Activated T-cell treated with anti-CD3 and anti-CD28 coated beads, Interleukin-2, amount 50 U/mL, for 24 hours (primary cell): ENCODE measurements at regions not wholly inside any gene's neighbourhood (a gene's known extent, or its start where the extent isn't known, plus 50 kb on each side); places are given as distances from the start of the nearest gene placed in this dataset.
"Not testable (repeated sequence)": the region's sequence is repeated elsewhere in the genome, so short reads cannot be mapped to it uniquely, and the experiment has no call there.

Source experiments
- DNase-seq: peaks from one replicate; pipeline ENCODE4 v3.0.0-alpha.2; 2020
- H3K27ac Mint-ChIP-seq: 2 replicates; pipeline ENCODE4 v1.8.0; 2020; ENCODE audit warnings: mild to moderate bottlenecking, mixed read lengths
- H3K27me3 Mint-ChIP-seq: 2 replicates; pipeline ENCODE4 v1.8.0; 2020; ENCODE audit warnings: mixed read lengths
- H3K36me3 Mint-ChIP-seq: 2 replicates; pipeline ENCODE4 v1.8.0; 2020; ENCODE audit warnings: low read depth, mixed read lengths
- H3K4me1 Mint-ChIP-seq: 2 replicates; pipeline ENCODE4 v1.8.0; 2020; ENCODE audit warnings: low read depth, mixed read lengths
- H3K4me3 Mint-ChIP-seq: 2 replicates; pipeline ENCODE4 v1.8.0; 2020; ENCODE audit warnings: mild to moderate bottlenecking, moderate library complexity, mixed read lengths
- H3K9me3 Mint-ChIP-seq: 2 replicates; pipeline ENCODE4 v1.8.0; 2020; ENCODE audit warnings: mixed read lengths

DNA sequence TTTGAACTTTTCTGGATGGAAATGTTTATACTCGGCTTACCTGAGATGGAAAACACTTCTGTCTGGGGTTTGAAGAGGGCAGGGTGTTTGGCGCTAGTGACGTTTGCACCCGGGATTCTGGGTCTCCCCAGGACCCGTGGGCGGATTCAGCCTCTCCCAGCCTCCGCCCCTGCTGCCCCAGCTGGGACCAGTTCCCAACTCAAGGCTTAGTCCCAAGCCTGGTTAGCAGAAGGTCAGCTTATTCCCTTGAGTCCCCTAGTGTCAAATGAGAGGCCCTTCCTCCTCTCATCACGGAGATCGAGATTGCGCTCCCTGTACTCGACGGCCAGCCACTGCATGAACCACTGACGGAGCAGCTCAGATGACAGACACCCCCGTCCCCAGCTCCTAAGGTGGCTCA lies 123.2 kb downstream of the RTP5 start:
- Mint-ChIP-seq H3K4me1 (no peaks in the 10 kb centered on the region), H3K27ac (no peak overlapping the region), H3K36me3 (peaks cover 3% of the 10 kb centered on the region), H3K27me3 (no peaks in the 10 kb centered on the region), H3K4me3 (no peak overlapping the region), H3K9me3 (no peaks in the 10 kb centered on the region)
- no peak for DNase-seq

DNA sequence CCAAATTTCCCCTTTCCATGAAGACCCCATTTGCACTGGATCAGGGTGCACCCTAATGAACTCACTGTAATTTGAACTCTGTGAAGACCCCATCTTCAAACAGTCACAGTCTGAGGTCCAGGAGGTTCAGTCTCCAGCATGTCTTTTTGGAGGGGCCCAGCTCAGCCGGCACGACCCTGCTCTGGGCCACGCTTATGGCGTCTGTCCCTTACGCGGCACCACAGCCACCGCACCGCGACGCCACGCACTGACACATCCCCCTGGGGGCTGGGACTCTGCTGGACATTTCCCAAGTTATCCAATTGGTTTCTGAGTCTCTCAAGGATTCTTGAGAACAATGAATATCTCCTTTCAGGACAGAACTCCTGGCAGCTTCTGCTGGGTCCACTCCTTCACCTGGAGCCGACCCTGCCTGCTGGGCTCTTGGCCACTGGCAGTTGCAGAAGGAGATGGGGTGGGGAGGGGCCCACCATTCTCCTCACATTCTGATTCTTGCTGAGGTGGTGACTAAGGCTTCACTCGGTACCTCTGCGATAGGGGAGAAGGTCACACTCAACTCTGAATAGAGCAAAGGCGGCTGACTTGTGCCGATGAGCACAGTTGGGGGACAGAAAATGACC lies 124.0 kb downstream of the RTP5 start:
- H3K4me3 Mint-ChIP-seq, result no peak overlapping the region
- no peak overlapping the region for H3K27ac Mint-ChIP-seq
- DNase-seq, result no peak
- H3K9me3 Mint-ChIP-seq, result no peaks in the 10 kb centered on the region
- peaks cover 3% of the 10 kb centered on the region for H3K36me3 Mint-ChIP-seq
- no peaks in the 10 kb centered on the region for H3K27me3 Mint-ChIP-seq
- no peaks in the 10 kb centered on the region for H3K4me1 Mint-ChIP-seq

DNA sequence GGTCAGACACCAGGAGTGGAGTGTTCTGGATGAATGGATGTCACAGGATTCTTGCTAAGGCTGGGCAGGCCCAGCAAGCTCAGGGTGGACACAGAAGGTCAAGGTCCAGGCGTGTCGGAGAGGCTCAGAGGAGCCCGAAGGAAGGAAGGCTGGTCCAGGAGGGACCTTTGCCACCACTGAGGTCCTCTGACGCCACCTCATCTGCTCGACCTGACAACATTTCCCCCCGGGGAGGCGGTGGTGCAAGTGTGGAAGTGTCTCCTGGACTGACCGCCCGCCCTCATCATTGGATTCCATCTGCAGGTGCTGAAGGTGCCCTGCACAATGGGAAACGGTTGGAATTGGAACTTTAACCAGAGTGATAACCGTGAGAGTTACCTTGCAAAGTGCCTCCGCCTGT lies 124.6 kb downstream of the RTP5 start:
- no peak for DNase-seq
- no peak overlapping the region for H3K27ac Mint-ChIP-seq
- no peaks in the 10 kb centered on the region for H3K4me1 Mint-ChIP-seq
- H3K9me3 Mint-ChIP-seq, result no peaks in the 10 kb centered on the region
- no peaks in the 10 kb centered on the region for H3K27me3 Mint-ChIP-seq
- H3K36me3 Mint-ChIP-seq, result peaks cover 3% of the 10 kb centered on the region
- no peak overlapping the region for H3K4me3 Mint-ChIP-seq

DNA sequence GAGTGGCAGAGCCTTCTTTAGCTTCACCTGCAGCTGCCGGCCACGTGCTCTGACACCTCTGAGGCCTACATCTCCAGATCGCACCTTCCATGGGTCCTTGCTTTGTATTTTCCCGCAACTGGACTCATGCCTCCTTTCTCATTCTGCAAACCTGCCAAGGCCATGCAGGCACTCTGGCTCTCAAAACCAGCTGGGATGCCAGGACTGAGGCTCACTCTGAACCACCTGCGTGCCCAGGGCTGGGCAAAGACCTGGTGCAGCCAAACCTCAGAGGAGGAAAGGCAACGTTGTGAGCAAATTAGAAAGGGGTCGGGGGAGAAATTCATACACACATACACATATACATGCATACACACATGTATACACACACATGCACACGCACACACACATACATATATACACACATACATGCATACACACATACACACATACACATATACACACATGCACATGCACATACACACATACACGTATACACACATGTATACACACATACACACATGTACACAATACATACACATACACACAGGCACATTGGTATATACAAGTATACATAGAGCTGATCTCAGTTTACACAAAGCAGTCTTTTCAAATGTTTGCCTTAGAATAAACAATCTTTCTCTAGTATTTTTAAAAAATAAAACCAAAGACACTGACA lies 125.2 kb downstream of the RTP5 start:
- H3K4me3 Mint-ChIP-seq, result no peak overlapping the region
- H3K9me3 Mint-ChIP-seq, result no peaks in the 10 kb centered on the region
- H3K36me3 Mint-ChIP-seq, result peaks cover 3% of the 10 kb centered on the region
- H3K4me1 Mint-ChIP-seq, result no peaks in the 10 kb centered on the region
- H3K27me3 Mint-ChIP-seq, result no peaks in the 10 kb centered on the region
- no peak overlapping the region for H3K27ac Mint-ChIP-seq
- no peak for DNase-seq

DNA sequence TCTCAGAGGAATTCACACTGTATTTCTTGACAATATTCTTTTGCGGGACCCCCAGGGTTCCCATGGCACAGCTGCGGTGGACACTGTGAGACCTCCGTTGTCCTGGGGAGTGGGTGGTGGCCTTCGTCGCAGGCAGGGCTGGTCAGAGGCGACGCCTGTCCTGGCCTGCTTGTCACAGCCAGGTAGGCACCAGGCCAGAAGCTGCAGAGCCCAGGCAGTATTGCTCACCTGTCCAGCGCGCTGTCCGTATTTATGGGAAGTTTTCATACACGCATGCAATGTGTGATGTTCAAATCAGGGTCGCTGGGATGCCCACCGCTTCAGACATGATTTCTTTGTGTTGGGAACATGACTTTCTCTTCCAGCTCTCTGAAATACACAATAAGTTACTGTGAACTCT lies 126.6 kb downstream of the RTP5 start:
- no peak for DNase-seq
- Mint-ChIP-seq H3K27me3 (no peaks in the 10 kb centered on the region), H3K4me3 (no peak overlapping the region)

DNA sequence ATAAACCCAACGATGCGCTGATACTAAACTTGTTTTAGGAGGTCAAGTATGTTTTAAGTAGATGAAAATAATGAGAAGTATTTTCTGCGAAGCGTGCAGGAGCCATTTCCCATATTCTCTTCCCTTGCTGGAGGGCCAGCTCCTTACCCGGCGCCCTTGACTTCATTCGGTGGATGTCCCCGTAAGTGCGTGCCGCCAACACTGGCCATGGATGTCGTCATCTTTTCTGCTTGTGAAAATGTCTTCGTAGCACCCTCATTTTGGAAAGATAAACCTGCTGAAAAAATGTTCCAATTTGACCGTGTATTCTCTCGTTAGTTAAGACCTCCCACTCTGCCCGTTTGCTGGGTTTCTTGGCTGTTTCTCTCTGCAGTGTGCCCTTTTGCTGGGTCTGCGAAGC lies 127.5 kb downstream of the RTP5 start:
- H3K36me3 Mint-ChIP-seq, result peaks cover 3% of the 10 kb centered on the region
- H3K27ac Mint-ChIP-seq, result no peak overlapping the region
- H3K9me3 Mint-ChIP-seq, result no peaks in the 10 kb centered on the region
- no peak overlapping the region for H3K4me3 Mint-ChIP-seq
- DNase-seq, result no peak
- H3K4me1 Mint-ChIP-seq, result peaks cover 2% of the 10 kb centered on the region
- H3K27me3 Mint-ChIP-seq, result no peaks in the 10 kb centered on the region

More for the DNA sequence above, 126.6 kb downstream of the RTP5 start:
- Mint-ChIP-seq H3K36me3 (peaks cover 3% of the 10 kb centered on the region), H3K4me1 (peaks cover 1% of the 10 kb centered on the region), H3K27ac (no peak overlapping the region), H3K9me3 (no peaks in the 10 kb centered on the region)

DNA sequence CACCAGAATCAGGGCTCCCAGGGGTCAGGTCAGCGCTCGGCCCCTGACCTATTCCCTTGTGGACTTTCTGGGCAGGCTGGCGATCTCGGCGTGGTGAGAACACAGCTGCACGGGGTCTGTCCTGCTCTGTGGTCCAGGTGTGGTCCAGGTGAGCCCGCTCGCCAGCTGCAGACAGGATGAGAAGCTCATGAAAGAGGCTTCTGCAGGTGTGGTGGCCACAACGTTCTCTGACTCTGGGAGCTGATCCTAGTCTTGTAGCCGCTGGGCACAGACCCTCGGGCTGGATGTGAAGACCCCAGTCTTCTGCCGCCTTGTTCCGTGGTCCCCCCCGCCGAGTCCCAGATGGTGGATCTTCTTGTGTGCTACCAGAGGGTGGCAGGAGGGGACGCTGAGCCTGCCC lies 129.7 kb downstream of the RTP5 start:
- DNase-seq, result no peak
- Mint-ChIP-seq H3K27ac (no peak overlapping the region), H3K27me3 (no peaks in the 10 kb centered on the region), H3K4me3 (no peak overlapping the region), H3K9me3 (no peaks in the 10 kb centered on the region), H3K4me1 (peaks cover 12% of the 10 kb centered on the region), H3K36me3 (peaks cover 3% of the 10 kb centered on the region)

DNA sequence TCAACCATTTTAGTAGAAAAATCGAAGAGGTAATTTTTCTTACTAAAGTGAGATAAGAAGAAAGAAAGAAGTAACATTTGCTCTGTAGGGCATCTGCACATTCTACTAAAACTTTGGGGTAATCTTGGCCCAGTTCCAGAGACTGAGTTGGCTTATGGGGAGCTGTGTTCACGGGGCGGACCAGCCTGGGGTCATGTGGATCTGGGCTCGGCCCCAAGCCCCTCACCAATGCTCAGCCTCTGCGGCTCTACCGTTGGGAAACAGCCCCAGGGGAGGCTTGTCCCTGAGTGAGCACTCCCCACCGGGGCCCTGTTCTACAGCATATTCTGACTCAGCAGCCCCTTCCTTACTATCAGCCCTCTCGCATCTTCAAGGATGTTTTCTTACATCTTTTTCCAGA lies 132.3 kb downstream of the RTP5 start:
- Mint-ChIP-seq H3K27me3 (no peaks in the 10 kb centered on the region), H3K36me3 (no peaks in the 10 kb centered on the region), H3K27ac (no peak overlapping the region), H3K9me3 (no peaks in the 10 kb centered on the region), H3K4me1 (peaks cover 12% of the 10 kb centered on the region), H3K4me3 (no peak overlapping the region)
- DNase-seq, result no peak

DNA sequence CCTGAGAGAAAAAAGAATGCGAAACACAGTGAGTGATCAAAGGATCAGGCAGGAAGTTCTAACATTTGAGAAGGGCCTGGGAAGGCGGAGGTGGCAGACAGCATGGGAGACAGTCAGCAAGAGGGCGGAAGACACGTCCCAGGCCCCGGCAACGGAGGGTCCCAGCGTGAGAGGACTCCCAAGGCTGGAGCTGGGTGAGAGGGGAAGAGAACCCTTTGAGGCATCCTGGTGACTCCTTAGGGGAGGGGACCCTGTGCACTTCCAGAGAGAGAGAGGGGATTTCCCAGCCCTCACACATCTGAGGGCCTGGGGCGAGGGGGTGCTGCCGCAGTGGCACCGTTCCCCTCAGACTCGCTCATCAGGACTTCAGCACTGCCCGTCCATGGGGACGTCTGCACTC lies 133.4 kb downstream of the RTP5 start:
- peak overlapping the region; percentile 56 for H3K27ac Mint-ChIP-seq

DNA sequence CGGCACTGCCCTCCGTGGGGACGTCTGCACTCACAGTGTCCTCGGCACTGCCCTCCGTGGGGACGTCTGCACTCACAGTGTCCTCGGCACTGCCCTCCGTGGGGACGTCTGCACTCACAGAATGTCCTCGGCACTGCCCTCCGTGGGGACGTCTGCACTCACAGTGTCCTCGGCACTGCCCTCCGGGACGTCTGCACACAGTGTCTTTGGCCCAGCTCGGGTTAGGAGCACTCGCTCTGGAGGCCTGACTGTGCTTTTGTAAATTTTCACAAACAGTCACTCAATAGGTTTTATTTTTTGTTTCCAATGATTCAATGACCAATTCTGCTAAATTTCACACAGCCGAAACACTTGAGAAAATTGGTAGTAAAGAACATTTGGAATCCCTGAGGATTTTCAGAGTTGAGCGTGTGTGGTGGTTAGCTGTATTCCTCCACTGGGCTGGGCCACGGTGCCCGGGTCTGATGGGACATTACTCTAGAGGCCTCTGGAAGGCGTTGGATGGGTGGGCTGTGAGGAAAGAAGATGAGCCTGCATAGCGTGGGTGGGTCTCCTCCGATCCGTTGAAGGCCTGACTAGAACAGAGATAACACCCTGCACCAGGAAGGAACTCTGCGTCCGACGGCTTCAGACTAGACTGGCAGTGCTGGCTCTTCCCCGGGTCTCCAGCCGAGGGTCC lies 134.8 kb downstream of the RTP5 start:
- peaks cover 12% of the 10 kb centered on the region for H3K4me1 Mint-ChIP-seq
- H3K4me3 Mint-ChIP-seq, result no peak overlapping the region
- no peak overlapping the region for H3K27ac Mint-ChIP-seq
- no peak for DNase-seq
- H3K36me3 Mint-ChIP-seq, result no peaks in the 10 kb centered on the region
- H3K9me3 Mint-ChIP-seq, result no peaks in the 10 kb centered on the region
- no peaks in the 10 kb centered on the region for H3K27me3 Mint-ChIP-seq

More for the DNA sequence above, 133.4 kb downstream of the RTP5 start:
- Mint-ChIP-seq H3K4me1 (peaks cover 12% of the 10 kb centered on the region), H3K36me3 (no peaks in the 10 kb centered on the region), H3K9me3 (no peaks in the 10 kb centered on the region), H3K4me3 (no peak overlapping the region), H3K27me3 (no peaks in the 10 kb centered on the region)
- DNase-seq, result peak; percentile 39

DNA sequence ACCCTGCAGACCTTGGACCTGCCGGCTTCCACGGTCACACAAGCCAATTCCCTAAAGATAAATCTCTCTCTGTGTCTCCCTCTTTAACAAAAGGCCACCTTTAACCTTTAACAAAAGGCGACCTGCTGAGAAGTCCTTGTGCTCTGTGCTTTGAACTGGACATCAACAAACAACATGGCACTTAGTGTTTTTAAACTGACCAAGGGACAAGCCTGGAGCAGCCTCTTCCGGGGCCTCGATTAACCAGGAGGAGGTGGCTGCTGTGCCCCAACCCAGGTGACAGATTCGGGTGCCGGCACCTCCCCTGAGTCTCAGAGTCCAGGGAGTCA lies 135.3 kb downstream of the RTP5 start:
- no peak overlapping the region for H3K27ac Mint-ChIP-seq
- H3K4me3 Mint-ChIP-seq, result no peak overlapping the region
- H3K4me1 Mint-ChIP-seq, result peaks cover 12% of the 10 kb centered on the region
- H3K36me3 Mint-ChIP-seq, result no peaks in the 10 kb centered on the region
- no peaks in the 10 kb centered on the region for H3K27me3 Mint-ChIP-seq
- H3K9me3 Mint-ChIP-seq, result no peaks in the 10 kb centered on the region
- no peak for DNase-seq

DNA sequence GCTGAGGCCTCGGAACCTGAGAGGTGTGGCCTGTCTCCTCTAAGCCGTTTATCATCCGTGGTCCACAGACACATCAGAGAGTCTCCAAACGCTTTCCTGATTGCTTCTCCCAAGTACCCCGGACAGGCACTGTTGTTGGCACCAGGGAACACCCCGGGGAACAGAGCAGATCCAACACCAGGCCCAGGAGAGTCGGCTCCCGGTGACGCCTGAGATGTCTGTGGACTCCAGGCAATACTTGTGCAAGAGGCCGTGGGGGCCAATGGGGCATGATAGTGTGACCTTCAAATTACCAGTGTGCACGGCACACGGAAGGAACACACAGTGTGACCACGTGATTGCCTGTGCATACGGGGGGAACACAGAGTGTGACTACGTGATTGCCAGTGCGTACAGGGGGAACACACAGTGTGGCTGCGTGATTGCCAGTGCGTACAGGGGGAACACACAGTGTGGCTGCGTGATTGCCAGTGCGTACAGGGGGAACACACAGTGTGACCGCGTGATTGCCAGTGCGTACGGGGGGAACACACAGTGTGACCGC lies 136.6 kb downstream of the RTP5 start:
- peaks cover 14% of the 10 kb centered on the region for H3K4me1 Mint-ChIP-seq
- not testable (repeated sequence) for DNase-seq, H3K36me3 Mint-ChIP-seq, H3K27ac Mint-ChIP-seq, H3K4me3 Mint-ChIP-seq, H3K27me3 Mint-ChIP-seq, H3K9me3 Mint-ChIP-seq

DNA sequence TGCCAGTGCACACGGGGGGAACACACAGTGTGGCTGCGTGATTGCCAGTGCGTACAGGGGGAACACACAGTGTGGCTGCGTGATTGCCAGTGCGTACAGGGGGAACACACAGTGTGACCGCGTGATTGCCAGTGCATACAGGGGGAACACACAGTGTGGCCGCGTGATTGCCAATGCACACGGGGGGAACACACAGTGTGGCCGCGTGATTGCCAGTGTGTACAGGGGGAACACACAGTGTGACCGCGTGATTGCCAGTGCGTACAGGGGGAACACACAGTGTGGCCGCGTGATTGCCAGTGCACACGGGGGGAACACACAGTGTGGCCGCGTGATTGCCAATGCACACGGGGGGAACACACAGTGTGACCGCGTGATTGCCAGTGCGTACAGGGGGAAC lies 139.4 kb downstream of the RTP5 start:
- H3K4me3 Mint-ChIP-seq, H3K27me3 Mint-ChIP-seq, DNase-seq, H3K36me3 Mint-ChIP-seq, H3K9me3 Mint-ChIP-seq, H3K4me1 Mint-ChIP-seq, H3K27ac Mint-ChIP-seq: not testable (repeated sequence)

DNA sequence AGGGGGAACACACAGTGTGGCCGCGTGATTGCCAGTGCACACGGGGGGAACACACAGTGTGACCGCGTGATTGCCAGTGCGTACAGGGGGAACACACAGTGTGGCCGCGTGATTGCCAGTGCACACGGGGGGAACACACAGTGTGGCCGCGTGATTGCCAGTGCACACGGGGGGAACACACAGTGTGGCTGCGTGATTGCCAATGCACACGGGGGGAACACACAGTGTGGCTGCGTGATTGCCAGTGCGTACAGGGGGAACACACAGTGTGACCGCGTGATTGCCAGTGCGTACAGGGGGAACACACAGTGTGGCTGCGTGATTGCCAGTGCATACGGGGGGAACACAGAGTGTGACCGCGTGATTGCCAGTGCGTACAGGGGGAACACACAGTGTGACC lies 140.3 kb downstream of the RTP5 start:
- H3K27ac Mint-ChIP-seq, H3K9me3 Mint-ChIP-seq, H3K27me3 Mint-ChIP-seq, H3K36me3 Mint-ChIP-seq, H3K4me1 Mint-ChIP-seq, DNase-seq, H3K4me3 Mint-ChIP-seq: not testable (repeated sequence)
